Hepatocyte (in vitro differentiated cells): ENCODE measurements at regions not wholly inside any gene's neighbourhood (a gene's known extent, or its start where the extent isn't known, plus 50 kb on each side); places are given as distances from the start of the nearest gene placed in this dataset.

Experiments
- EZH2 ChIP-seq: fragments of 200-600 bp; sonication (generic); IDR thresholded peaks from 2 replicates; pipeline ENCODE4 v1.6.1; 2016; ENCODE audit warnings: antibody characterized with exemption, mild to moderate bottlenecking, borderline replicate concordance
- EZH2phosphoT487 ChIP-seq: fragments of 200-600 bp; sonication (generic); IDR thresholded peaks from one replicate; pipeline ENCODE4 v1.6.1; 2018; ENCODE audit warnings: antibody characterized with exemption, mild to moderate bottlenecking, low read depth, moderate library complexity; ENCODE audit not compliant: unreplicated experiment, severe bottlenecking

DNA sequence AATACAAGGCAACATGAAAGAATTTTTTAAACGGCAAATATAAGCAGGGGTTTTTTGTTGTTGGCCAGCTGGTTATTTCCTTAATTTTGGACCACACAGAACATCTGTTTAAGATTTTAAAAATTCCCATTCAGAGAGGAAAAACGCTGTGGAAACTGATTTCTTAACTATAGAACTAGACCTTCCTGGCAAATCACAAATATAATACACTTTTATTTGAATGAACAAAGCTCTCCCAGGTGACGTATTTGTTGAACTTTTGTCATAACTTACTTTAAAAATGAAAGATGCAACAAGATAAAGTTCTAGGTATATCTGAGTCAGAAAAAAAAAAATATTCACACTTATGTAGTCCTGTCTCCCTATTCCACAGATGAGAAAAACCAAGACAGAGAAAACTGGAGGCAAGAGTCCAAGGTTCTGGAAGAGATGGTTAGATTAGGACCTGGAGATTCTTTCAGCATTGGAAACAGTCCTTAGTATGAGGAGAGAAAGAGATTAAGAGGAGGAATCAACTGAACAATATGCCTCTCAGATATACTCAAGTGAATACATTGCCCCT lies 269.1 kb downstream of the NEBL start:
- TF ChIP-seq EZH2phosphoT487 (no peak), EZH2 (no peak)
